ENCODE measurements at regions not wholly inside any gene's neighbourhood (a gene's known extent, or its start where the extent isn't known, plus 50 kb on each side); places are given as distances from the start of the nearest gene placed in this dataset.

DNA sequence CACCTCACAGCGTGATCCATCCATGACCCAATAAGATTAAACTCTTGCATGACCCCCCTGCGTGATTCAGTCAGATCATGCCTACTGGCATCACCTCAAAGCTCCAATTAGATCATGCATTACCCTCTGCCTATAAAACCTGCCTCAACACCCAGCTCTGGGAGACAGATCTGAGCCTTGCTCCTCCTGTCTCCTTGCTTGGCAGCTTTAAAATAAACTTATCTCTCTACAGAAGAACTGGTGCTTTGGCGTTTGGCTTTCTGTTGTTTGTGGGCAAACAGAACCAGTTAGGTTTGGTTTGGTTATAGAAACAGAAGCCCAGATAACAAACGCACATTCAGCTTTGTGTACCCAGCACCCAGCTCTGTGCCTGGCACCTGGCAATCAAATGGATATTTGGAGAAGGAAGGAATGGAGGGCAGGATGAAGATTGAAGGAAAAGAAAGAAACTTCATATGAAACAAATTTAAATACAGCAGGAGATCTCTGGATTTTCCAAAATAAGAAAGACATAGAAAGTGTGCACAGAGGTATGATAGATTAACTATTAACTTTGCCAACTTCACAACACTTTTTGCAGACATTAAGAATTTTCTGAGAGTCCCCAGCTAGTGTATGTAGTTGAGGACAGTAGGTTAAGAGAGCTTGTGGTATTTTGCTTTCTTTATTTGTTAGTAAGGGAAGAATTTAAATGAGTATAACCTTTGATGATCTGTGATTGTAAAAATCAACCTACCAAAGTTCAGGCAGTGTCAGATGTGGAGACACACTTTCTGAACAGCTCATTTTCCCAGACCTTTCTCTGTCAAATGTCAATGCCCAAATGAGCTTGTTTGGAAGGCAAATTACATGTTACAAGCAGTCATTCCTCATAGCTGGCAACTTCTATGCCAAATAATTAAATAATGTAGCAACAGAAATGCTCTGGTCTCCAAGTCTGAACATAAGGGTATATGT is 102.1 kb upstream of the ASTN2 start (continued):
- TF ChIP-seq JUNB (IDR thresholded peaks at IDR 0.05; ENCODE audit: unreplicated experiment) (no peak), EZH2phosphoT487 (IDR thresholded peaks at IDR 0.05; ENCODE audit: unreplicated experiment) (no peak), CTCF (conservative IDR thresholded peaks at IDR 0.05; ENCODE audit: low read depth in 2 of 2) (no peak)

DNA sequence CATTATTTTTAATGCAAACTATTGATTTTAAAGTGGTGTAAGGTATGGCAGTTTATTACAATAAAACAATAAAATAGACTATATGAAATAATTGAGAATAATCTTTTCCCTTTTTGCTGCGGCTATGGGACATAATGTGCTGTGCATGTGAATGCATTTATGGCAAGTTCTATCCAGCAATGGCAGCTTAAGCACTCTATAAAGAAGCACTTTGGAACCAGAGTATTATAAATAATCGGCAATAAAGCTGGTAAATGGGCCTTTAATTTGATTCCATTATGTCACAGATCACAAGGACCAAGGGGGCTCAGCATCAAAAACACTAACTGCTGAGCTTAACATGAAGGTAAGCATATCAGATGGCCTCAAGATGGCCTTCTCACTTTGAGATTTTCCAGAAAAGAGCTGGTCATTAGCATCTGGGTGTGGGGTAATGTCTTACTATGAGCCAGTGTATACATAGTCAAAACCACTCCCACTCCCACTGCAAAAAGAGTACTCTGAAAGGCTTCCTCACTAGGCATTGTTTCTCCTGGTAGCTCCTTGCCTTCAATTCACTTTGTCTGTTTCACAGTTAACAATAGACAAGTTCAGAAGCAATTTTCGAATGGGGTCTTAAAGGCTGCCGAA is 97.1 kb upstream of the ASTN2 start:
- no peak overlapping the region for H3K4me2 ChIP-seq
- no peak for DNase-seq (ENCODE audit: low spot score)
- Mint-ChIP-seq H3K9me3 (no peaks in the 10 kb centered on the region), H3K4me1 (no peaks in the 10 kb centered on the region), H3K27me3 (ENCODE audit: insufficient read depth, low read depth, poor library complexity) (no peaks in the 10 kb centered on the region), H3K4me3 (no peak overlapping the region), H3K27ac (no peak overlapping the region), H3K36me3 (ENCODE audit: low read depth) (no peaks in the 10 kb centered on the region)
- no peaks in the 10 kb centered on the region for H3K79me2 ChIP-seq (replicated peaks; ENCODE audit: insufficient read depth)
- H3K36me3 ChIP-seq (ENCODE audit: insufficient read depth): no peaks in the 10 kb centered on the region
- H3K9me2 ChIP-seq (ENCODE audit: insufficient read depth): peaks cover 12% of the 10 kb centered on the region; the same call in 1 of the 2 replicates
- no peak overlapping the region for H2AFZ ChIP-seq
- H3F3A ChIP-seq (replicated peaks; ENCODE audit: low read depth): no peaks in the 10 kb centered on the region
- no peak for ATAC-seq
- H3K4me3 ChIP-seq: no peak overlapping the region
- H3K4me1 ChIP-seq (ENCODE audit: insufficient read depth): no peaks in the 10 kb centered on the region
- no peaks in the 10 kb centered on the region for H3K27me3 ChIP-seq (ENCODE audit: insufficient read depth)
- no peaks in the 10 kb centered on the region for H4K20me1 ChIP-seq (replicated peaks; ENCODE audit: insufficient read depth)
- H3K27ac ChIP-seq (ENCODE audit: low read depth): no peak overlapping the region
- TF ChIP-seq JUNB (IDR thresholded peaks at IDR 0.05; ENCODE audit: unreplicated experiment): no peak
- TF ChIP-seq EZH2phosphoT487 (IDR thresholded peaks at IDR 0.05; ENCODE audit: unreplicated experiment): no peak
- no peak for TF ChIP-seq POLR2AphosphoS5 (IDR thresholded peaks at IDR 0.05; ENCODE audit: low read depth)
- no peak for TF ChIP-seq CTCF (conservative IDR thresholded peaks at IDR 0.05; ENCODE audit: low read depth in 2 of 2)
- TF ChIP-seq NANOG (IDR thresholded peaks at IDR 0.05; ENCODE audit: borderline replicate concordance): no peak
- no peak for TF ChIP-seq EZH2 (IDR thresholded peaks at IDR 0.05; ENCODE audit: low read depth, unreplicated experiment)
- no peak for TF ChIP-seq ZNF331 (CRISPR knock-in tag; IDR thresholded peaks at IDR 0.05; ENCODE audit: low read depth)
- no peak for TF ChIP-seq ZNF114 (CRISPR knock-in tag; IDR thresholded peaks at IDR 0.05)
- no peak for TF ChIP-seq REST (IDR thresholded peaks at IDR 0.05; ENCODE audit: unreplicated experiment)
- TF ChIP-seq, protein P1, sequence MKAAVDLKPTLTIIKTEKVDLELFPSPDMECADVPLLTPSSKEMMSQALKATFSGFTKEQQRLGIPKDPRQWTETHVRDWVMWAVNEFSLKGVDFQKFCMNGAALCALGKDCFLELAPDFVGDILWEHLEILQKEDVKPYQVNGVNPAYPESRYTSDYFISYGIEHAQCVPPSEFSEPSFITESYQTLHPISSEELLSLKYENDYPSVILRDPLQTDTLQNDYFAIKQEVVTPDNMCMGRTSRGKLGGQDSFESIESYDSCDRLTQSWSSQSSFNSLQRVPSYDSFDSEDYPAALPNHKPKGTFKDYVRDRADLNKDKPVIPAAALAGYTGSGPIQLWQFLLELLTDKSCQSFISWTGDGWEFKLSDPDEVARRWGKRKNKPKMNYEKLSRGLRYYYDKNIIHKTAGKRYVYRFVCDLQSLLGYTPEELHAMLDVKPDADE (IDR thresholded peaks at IDR 0.05): no peak
- no peak for TF ChIP-seq STAT1 (IDR thresholded peaks at IDR 0.05; ENCODE audit: unreplicated experiment)
